ENCODE measurements at regions not wholly inside any gene's neighbourhood (a gene's known extent, or its start where the extent isn't known, plus 50 kb on each side); places are given as distances from the start of the nearest gene placed in this dataset.

DNA sequence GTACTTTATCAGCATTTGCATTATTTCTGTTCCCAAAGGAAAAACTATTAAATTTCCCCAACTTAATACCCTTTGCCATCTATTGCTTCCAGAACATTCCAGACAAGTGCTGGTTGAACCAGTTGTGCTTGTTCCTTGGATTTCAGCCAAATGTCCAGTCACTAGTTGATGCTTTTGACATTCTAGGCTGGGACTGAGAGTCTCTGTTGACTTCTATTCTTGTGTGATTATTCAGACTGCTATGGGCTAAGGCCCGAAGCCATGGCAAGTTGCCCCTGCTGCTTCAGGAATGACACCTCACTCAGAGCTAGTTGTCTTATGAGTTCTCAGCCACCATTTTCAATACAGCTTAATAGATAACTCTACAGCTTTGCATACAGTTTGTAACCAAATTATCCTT, 458.1 kb upstream of the ARGLU1 start:
- no peak for TF ChIP-seq EZH2 (IDR thresholded peaks at IDR 0.05; ENCODE audit: borderline replicate concordance, low read depth, low read length, poor library complexity, severe bottlenecking)
- TF ChIP-seq, protein P1, sequence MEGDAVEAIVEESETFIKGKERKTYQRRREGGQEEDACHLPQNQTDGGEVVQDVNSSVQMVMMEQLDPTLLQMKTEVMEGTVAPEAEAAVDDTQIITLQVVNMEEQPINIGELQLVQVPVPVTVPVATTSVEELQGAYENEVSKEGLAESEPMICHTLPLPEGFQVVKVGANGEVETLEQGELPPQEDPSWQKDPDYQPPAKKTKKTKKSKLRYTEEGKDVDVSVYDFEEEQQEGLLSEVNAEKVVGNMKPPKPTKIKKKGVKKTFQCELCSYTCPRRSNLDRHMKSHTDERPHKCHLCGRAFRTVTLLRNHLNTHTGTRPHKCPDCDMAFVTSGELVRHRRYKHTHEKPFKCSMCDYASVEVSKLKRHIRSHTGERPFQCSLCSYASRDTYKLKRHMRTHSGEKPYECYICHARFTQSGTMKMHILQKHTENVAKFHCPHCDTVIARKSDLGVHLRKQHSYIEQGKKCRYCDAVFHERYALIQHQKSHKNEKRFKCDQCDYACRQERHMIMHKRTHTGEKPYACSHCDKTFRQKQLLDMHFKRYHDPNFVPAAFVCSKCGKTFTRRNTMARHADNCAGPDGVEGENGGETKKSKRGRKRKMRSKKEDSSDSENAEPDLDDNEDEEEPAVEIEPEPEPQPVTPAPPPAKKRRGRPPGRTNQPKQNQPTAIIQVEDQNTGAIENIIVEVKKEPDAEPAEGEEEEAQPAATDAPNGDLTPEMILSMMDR (conservative IDR thresholded peaks at IDR 0.05; ENCODE audit: low read depth, low read length): no peak
- POLR2A ChIA-PET (ENCODE audit: low non-redundant PET): no interaction called here
- BruUV-seq (replicated peaks): no TSS peak
- intact Hi-C loops (cut with micrococcal nuclease; ENCODE audit: unreplicated experiment): no loop called here
- no peaks in the 10 kb centered on the region for H3K4me1 ChIP-seq (ENCODE audit: insufficient read depth, low read length, poor library complexity, severe bottlenecking)
- H3K9me3 ChIP-seq (ENCODE audit: low read depth, low read length, poor library complexity, severe bottlenecking): no peaks in the 10 kb centered on the region
- CTCF ChIA-PET: no interaction called here
- no peaks in the 10 kb centered on the region for H3K27me3 ChIP-seq (replicated peaks; ENCODE audit: insufficient read depth, low read depth, low read length, poor library complexity)
- no peaks in the 10 kb centered on the region for H3K36me3 ChIP-seq (ENCODE audit: insufficient read depth, low read length, poor library complexity, severe bottlenecking)
- no peak overlapping the region for H3K27ac ChIP-seq (ENCODE audit: low read depth, low read length, poor library complexity, severe bottlenecking)
- no peak overlapping the region for H3K4me3 ChIP-seq (ENCODE audit: low read depth, low read length, poor library complexity, severe bottlenecking)
- DNase-seq (ENCODE audit: low spot score): no peak

DNA sequence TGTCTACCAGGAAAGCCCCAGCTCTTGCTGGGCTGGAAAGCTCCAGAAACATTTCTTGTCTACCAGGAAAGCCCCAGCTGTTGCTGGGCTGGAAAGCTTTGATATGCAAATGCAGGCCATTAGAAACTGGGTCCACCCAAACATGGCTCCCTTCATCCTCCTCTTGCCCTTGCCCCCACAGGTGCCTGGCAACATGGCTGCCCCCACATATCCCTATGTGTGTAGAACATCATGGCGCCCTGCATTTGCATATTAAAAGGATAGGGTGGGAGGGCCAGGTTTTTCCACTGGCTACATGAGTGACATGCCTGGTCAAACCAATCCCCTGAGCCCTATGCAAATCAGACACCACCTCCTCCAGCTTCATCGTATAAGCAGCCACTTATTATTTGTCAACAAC, 455.4 kb upstream of the ARGLU1 start:
- intact Hi-C loops (cut with micrococcal nuclease; ENCODE audit: unreplicated experiment): no loop called here

DNA sequence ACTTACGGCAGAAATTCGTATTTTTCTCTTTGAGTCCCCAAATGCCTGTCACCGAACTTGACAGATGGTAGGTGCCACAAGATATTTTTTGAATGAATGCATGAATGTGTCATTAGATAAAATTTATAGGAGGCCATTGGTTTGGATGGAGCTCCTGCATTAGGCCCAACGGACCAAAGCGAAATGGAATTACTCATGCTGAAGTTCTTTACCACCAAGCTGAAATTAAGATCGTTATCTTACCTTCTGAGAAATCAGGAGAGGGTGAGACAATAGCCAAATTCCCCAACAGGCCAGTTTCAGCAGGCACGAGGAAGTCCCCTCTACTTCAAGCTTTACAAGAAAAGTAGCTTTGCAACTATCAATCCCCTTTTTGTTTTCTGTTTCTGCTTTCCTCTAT, 452.5 kb upstream of the ARGLU1 start:
- no peak overlapping the region for H3K27ac ChIP-seq (ENCODE audit: low read depth, low read length, poor library complexity, severe bottlenecking)
- TF ChIP-seq, protein P1 (conservative IDR thresholded peaks at IDR 0.05; ENCODE audit: low read depth, low read length): no peak
- no peak for TF ChIP-seq EZH2 (IDR thresholded peaks at IDR 0.05; ENCODE audit: borderline replicate concordance, low read depth, low read length, poor library complexity, severe bottlenecking)
- intact Hi-C loops (cut with micrococcal nuclease; ENCODE audit: unreplicated experiment): no loop called here
- no peaks in the 10 kb centered on the region for H3K9me3 ChIP-seq (ENCODE audit: low read depth, low read length, poor library complexity, severe bottlenecking)
- BruUV-seq (replicated peaks): no TSS peak
- H3K4me1 ChIP-seq (ENCODE audit: insufficient read depth, low read length, poor library complexity, severe bottlenecking): no peaks in the 10 kb centered on the region
- no peak overlapping the region for H3K4me3 ChIP-seq (ENCODE audit: low read depth, low read length, poor library complexity, severe bottlenecking)
- ChIA-PET POLR2A (ENCODE audit: low non-redundant PET) (no interaction called here), CTCF (no interaction called here)
- DNase-seq (ENCODE audit: low spot score): no peak
- peaks cover 3% of the 10 kb centered on the region for H3K27me3 ChIP-seq (replicated peaks; ENCODE audit: insufficient read depth, low read depth, low read length, poor library complexity)
- H3K36me3 ChIP-seq (ENCODE audit: insufficient read depth, low read length, poor library complexity, severe bottlenecking): no peaks in the 10 kb centered on the region

More for the DNA sequence above, 455.4 kb upstream of the ARGLU1 start:
- POLR2A ChIA-PET (ENCODE audit: low non-redundant PET): no interaction called here
- H3K36me3 ChIP-seq (ENCODE audit: insufficient read depth, low read length, poor library complexity, severe bottlenecking): no peaks in the 10 kb centered on the region
- CTCF ChIA-PET: no interaction called here
- DNase-seq (ENCODE audit: low spot score): no peak
- H3K27ac ChIP-seq (ENCODE audit: low read depth, low read length, poor library complexity, severe bottlenecking): no peak overlapping the region
- no peak overlapping the region for H3K4me3 ChIP-seq (ENCODE audit: low read depth, low read length, poor library complexity, severe bottlenecking)
- no peak for TF ChIP-seq EZH2 (IDR thresholded peaks at IDR 0.05; ENCODE audit: borderline replicate concordance, low read depth, low read length, poor library complexity, severe bottlenecking)
- TF ChIP-seq, protein P1 (conservative IDR thresholded peaks at IDR 0.05; ENCODE audit: low read depth, low read length): no peak
- no TSS peak for BruUV-seq (replicated peaks)
- H3K9me3 ChIP-seq (ENCODE audit: low read depth, low read length, poor library complexity, severe bottlenecking): no peaks in the 10 kb centered on the region
- no peaks in the 10 kb centered on the region for H3K4me1 ChIP-seq (ENCODE audit: insufficient read depth, low read length, poor library complexity, severe bottlenecking)
- H3K27me3 ChIP-seq (replicated peaks; ENCODE audit: insufficient read depth, low read depth, low read length, poor library complexity): no peaks in the 10 kb centered on the region

All from A673 (cell line).